Testis (tissue), 2 donors: ENCODE measurements at regions not wholly inside any gene's neighbourhood (a gene's known extent, or its start where the extent isn't known, plus 50 kb on each side); places are given as distances from the start of the nearest gene placed in this dataset.

ENCODE experiments used
- CTCF ChIP-seq, 3 experiments: fragments of 450-650 bp in 2 of 3; fragments of 200-600 bp in 1 of 3; sonication (generic) in 1 of 3; IDR thresholded peaks; one replicate each; pipeline ENCODE4 v1.5.1; 2016 to 2019; ENCODE audit warnings: antibody characterized with exemption in 3 of 3, mild to moderate bottlenecking in 2 of 3, moderate library complexity in 1 of 3
- POLR2A ChIP-seq: fragments of 450-650 bp; IDR thresholded peaks from one replicate; pipeline ENCODE4 v1.6.1; 2017; ENCODE audit warnings: antibody characterized with exemption, mild to moderate bottlenecking, moderate library complexity

- TF ChIP-seq CTCF (IDR thresholded peaks at IDR 0.05) (no peak), POLR2A (no peak)
Measured at GRCh38 chr22:47624252-47625012, 862.0 kb downstream of the TBC1D22A start.
